ENCODE measurements at regions not wholly inside any gene's neighbourhood (a gene's known extent, or its start where the extent isn't known, plus 50 kb on each side); places are given as distances from the start of the nearest gene placed in this dataset.

GRCh38 chr3:4044619-4045018 is 245.4 kb downstream of the LRRN1 start:
- no peak for TF ChIP-seq CTCF (IDR thresholded peaks at IDR 0.05; ENCODE audit: low read depth, low read length)
- Histone ChIP-seq H3K9me3 (ENCODE audit: control insufficient read depth, insufficient read depth, low read length) (peaks cover 14% of the 10 kb centered on the region), H3K27ac (ENCODE audit: low read depth, low read length) (no peak overlapping the region), H3K27me3 (ENCODE audit: control insufficient read depth, insufficient read depth, low read length) (no peaks in the 10 kb centered on the region), H3K4me3 (ENCODE audit: low read depth, low read length) (no peak overlapping the region)
- DNase-seq (ENCODE audit: low read depth, low spot score): no peak
- ChIA-PET CTCF (no interaction called here), POLR2A (no interaction called here)

GRCh38 chr3:4045756-4046155 is 246.5 kb downstream of the LRRN1 start:
- CTCF ChIA-PET: no interaction called here
- no peak for DNase-seq (ENCODE audit: low read depth, low spot score)
- Histone ChIP-seq H3K9me3 (ENCODE audit: control insufficient read depth, insufficient read depth, low read length) (peaks cover 18% of the 10 kb centered on the region), H3K27me3 (ENCODE audit: control insufficient read depth, insufficient read depth, low read length) (no peaks in the 10 kb centered on the region), H3K27ac (ENCODE audit: low read depth, low read length) (no peak overlapping the region), H3K4me3 (ENCODE audit: low read depth, low read length) (no peak overlapping the region)
- no peak for TF ChIP-seq CTCF (IDR thresholded peaks at IDR 0.05; ENCODE audit: low read depth, low read length)
- POLR2A ChIA-PET: no interaction called here

- ChIA-PET POLR2A (no interaction called here), CTCF (no interaction called here)
- TF ChIP-seq CTCF (IDR thresholded peaks at IDR 0.05; ENCODE audit: low read depth, low read length): no peak
- H3K27ac ChIP-seq (ENCODE audit: low read depth, low read length): no peak overlapping the region
- DNase-seq (ENCODE audit: low read depth, low spot score): no peak
- H3K9me3 ChIP-seq (ENCODE audit: control insufficient read depth, insufficient read depth, low read length): peaks cover 21% of the 10 kb centered on the region
- no peaks in the 10 kb centered on the region for H3K27me3 ChIP-seq (ENCODE audit: control insufficient read depth, insufficient read depth, low read length)
- no peak overlapping the region for H3K4me3 ChIP-seq (ENCODE audit: low read depth, low read length)
Measured at GRCh38 chr3:4047366-4047765, 248.1 kb downstream of the LRRN1 start.

GRCh38 chr3:4052706-4053105 is 250.5 kb upstream of the SETMAR start:
- Histone ChIP-seq H3K27ac (ENCODE audit: low read depth, low read length) (no peak overlapping the region), H3K9me3 (ENCODE audit: control insufficient read depth, insufficient read depth, low read length) (peaks cover 23% of the 10 kb centered on the region), H3K27me3 (ENCODE audit: control insufficient read depth, insufficient read depth, low read length) (no peaks in the 10 kb centered on the region), H3K4me3 (ENCODE audit: low read depth, low read length) (no peak overlapping the region)
- ChIA-PET POLR2A (no interaction called here), CTCF (no interaction called here)
- TF ChIP-seq CTCF (IDR thresholded peaks at IDR 0.05; ENCODE audit: low read depth, low read length): no peak
- DNase-seq (ENCODE audit: low read depth, low spot score): no peak

GRCh38 chr3:4053975-4054374 is 249.2 kb upstream of the SETMAR start:
- CTCF ChIA-PET: no interaction called here
- no peaks in the 10 kb centered on the region for H3K27me3 ChIP-seq (ENCODE audit: control insufficient read depth, insufficient read depth, low read length)
- TF ChIP-seq CTCF (IDR thresholded peaks at IDR 0.05; ENCODE audit: low read depth, low read length): no peak
- no peak overlapping the region for H3K27ac ChIP-seq (ENCODE audit: low read depth, low read length)
- POLR2A ChIA-PET: no interaction called here
- no peak for DNase-seq (ENCODE audit: low read depth, low spot score)
- no peak overlapping the region for H3K4me3 ChIP-seq (ENCODE audit: low read depth, low read length)
- peaks cover 23% of the 10 kb centered on the region for H3K9me3 ChIP-seq (ENCODE audit: control insufficient read depth, insufficient read depth, low read length)

Data from AG04450 (cell line).